WTC11 (cell line): ENCODE measurements at regions not wholly inside any gene's neighbourhood (a gene's known extent, or its start where the extent isn't known, plus 50 kb on each side); places are given as distances from the start of the nearest gene placed in this dataset.

ENCODE experiments used
- ATAC-seq: fragments of 200-7000 bp; cut with Tn5 transposase; 2 replicates; pipeline ENCODE4 v1.10.0; 2021; ENCODE audit warnings: mild to moderate bottlenecking, moderate library complexity
- CTCF ChIA-PET: fragments of 300-600 bp; sonication (Branson Sonifier 250); formaldehyde crosslinking; loops from one replicate; lab custom pipeline; 2021; ENCODE audit warnings: antibody characterized with exemption; lab: Charles Lee
- POLR2A ChIA-PET: fragments of 350-600 bp; sonication (Branson Sonifier 250); formaldehyde crosslinking; loops from one replicate; lab custom pipeline; 2021; ENCODE audit warnings: antibody characterized with exemption; lab: Charles Lee
- DNase-seq: peaks from one replicate; pipeline ENCODE4 v3.0.0; 2021; ENCODE audit warnings: low spot score
- H3K27ac Mint-ChIP-seq: 2 replicates; pipeline ENCODE4 v1.8.0; 2021; ENCODE audit warnings: mixed read lengths
- H3K27me3 Mint-ChIP-seq: 2 replicates; pipeline ENCODE4 v1.8.0; 2021; ENCODE audit warnings: low read depth, mild to moderate bottlenecking, moderate library complexity, mixed read lengths
- H3K36me3 Mint-ChIP-seq: 2 replicates; pipeline ENCODE4 v1.8.0; 2021; ENCODE audit warnings: mixed read lengths
- H3K4me1 Mint-ChIP-seq: 2 replicates; pipeline ENCODE4 v1.8.0; 2022; ENCODE audit warnings: mixed read lengths
- H3K4me3 Mint-ChIP-seq: 2 replicates; pipeline ENCODE4 v1.8.0; 2021; ENCODE audit warnings: mild to moderate bottlenecking, moderate library complexity, mixed read lengths
- H3K9me3 Mint-ChIP-seq: 2 replicates; pipeline ENCODE4 v1.8.0; 2021; ENCODE audit warnings: mixed read lengths
- ATF1 ChIP-seq: sonication (generic); formaldehyde crosslinking; IDR thresholded peaks from 2 replicates; pipeline ENCODE4 v1.8.1; 2023; ENCODE audit warnings: mild to moderate bottlenecking, moderate library complexity, missing genetic modification reagents
- CDX4 ChIP-seq: fragments of 250-450 bp; sonication (Bioruptor Pico); IDR thresholded peaks from 2 replicates; pipeline ENCODE4 v1.9.0; 2021; ENCODE audit warnings: moderate library complexity, mild to moderate bottlenecking, inconsistent platforms, borderline replicate concordance
- ETV6 ChIP-seq: sonication (generic); formaldehyde crosslinking; IDR thresholded peaks from 2 replicates; pipeline ENCODE4 v1.8.1; 2022; ENCODE audit warnings: mild to moderate bottlenecking, missing genetic modification reagents
- GABPB1 ChIP-seq: sonication (generic); formaldehyde crosslinking; IDR thresholded peaks from 2 replicates; pipeline ENCODE4 v1.8.1; 2023; ENCODE audit warnings: mild to moderate bottlenecking, missing genetic modification reagents
- GTF2I ChIP-seq: fragments of 250-450 bp; sonication (Bioruptor Pico); conservative IDR thresholded peaks from 2 replicates; pipeline ENCODE4 v1.4.0; 2021; ENCODE audit warnings: mild to moderate bottlenecking
- HMGA2 ChIP-seq: fragments of 250-450 bp; sonication (Bioruptor Pico); IDR thresholded peaks from 2 replicates; pipeline ENCODE4 v1.4.0; 2021; ENCODE audit warnings: mild to moderate bottlenecking, moderate library complexity
- JUN ChIP-seq: sonication (generic); formaldehyde crosslinking; IDR thresholded peaks from 2 replicates; pipeline ENCODE4 v1.8.0; 2023; ENCODE audit warnings: mild to moderate bottlenecking, missing genetic modification reagents
- NR1H2 ChIP-seq: sonication (generic); formaldehyde crosslinking; IDR thresholded peaks from 2 replicates; pipeline ENCODE4 v1.9.0; 2021; ENCODE audit warnings: mild to moderate bottlenecking, moderate library complexity, missing genetic modification reagents
- NR2C2 ChIP-seq: sonication (generic); formaldehyde crosslinking; IDR thresholded peaks from 2 replicates; pipeline ENCODE4 v1.8.0; 2022; ENCODE audit warnings: mild to moderate bottlenecking, missing genetic modification reagents
- SOX15 ChIP-seq: fragments of 250-450 bp; sonication (Bioruptor Pico); IDR thresholded peaks from 2 replicates; pipeline ENCODE4 v1.9.0; 2021; ENCODE audit warnings: mild to moderate bottlenecking
- ZBTB43 ChIP-seq: sonication (generic); formaldehyde crosslinking; IDR thresholded peaks from 2 replicates; pipeline ENCODE4 v1.8.1; 2023; ENCODE audit warnings: mild to moderate bottlenecking, missing genetic modification reagents
- ZNF219 ChIP-seq: sonication (generic); formaldehyde crosslinking; IDR thresholded peaks from 2 replicates; pipeline ENCODE4 v1.8.0; 2023; ENCODE audit warnings: missing genetic modification reagents, mild to moderate bottlenecking, borderline replicate concordance
- ZNF263 ChIP-seq: sonication (generic); formaldehyde crosslinking; IDR thresholded peaks from 2 replicates; pipeline ENCODE4 v1.8.1; 2022; ENCODE audit warnings: low read depth, mild to moderate bottlenecking, moderate library complexity, missing genetic modification reagents
- ZNF317 ChIP-seq: sonication (generic); formaldehyde crosslinking; IDR thresholded peaks from 2 replicates; pipeline ENCODE4 v1.8.1; 2023; ENCODE audit warnings: low read depth, mild to moderate bottlenecking, moderate library complexity, missing genetic modification reagents, borderline replicate concordance
- ZNF423 ChIP-seq: fragments of 250-450 bp; sonication (Bioruptor Pico); IDR thresholded peaks from 2 replicates; pipeline ENCODE4 v2.1.2; 2022; ENCODE audit warnings: mild to moderate bottlenecking, moderate library complexity
- ZNF425 ChIP-seq: fragments of 250-450 bp; sonication (Bioruptor Pico); conservative IDR thresholded peaks from 2 replicates; pipeline ENCODE4 v1.9.0; 2021; ENCODE audit warnings: mild to moderate bottlenecking
- TF ChIP-seq, protein P1 (sequence below): sonication (generic); formaldehyde crosslinking; IDR thresholded peaks from 2 replicates; pipeline ENCODE4 v1.8.1; 2022; ENCODE audit warnings: missing genetic modification reagents, borderline replicate concordance
- TF ChIP-seq, protein P2 (sequence below): sonication (generic); formaldehyde crosslinking; IDR thresholded peaks from 2 replicates; pipeline ENCODE4 v1.8.0; 2022; ENCODE audit warnings: missing genetic modification reagents
- TF ChIP-seq, protein P3 (sequence below): sonication (generic); formaldehyde crosslinking; IDR thresholded peaks from 2 replicates; pipeline ENCODE4 v1.8.0; 2023; ENCODE audit warnings: missing genetic modification reagents, mild to moderate bottlenecking, borderline replicate concordance

- ChIA-PET CTCF (interaction anchor here (1.1 to 1.6 kb wide), 2 partner anchors 11 to 19 kb away, joined by 3 read pairs; no protein-coding TSS in a partner anchor), POLR2A (interaction anchor here (0.5 kb wide), 1 partner anchor 148 kb away, joined by 3 read pairs; no protein-coding TSS in a partner anchor)
- DNase-seq (no peak), ATAC-seq (no peak)
- Mint-ChIP-seq H3K36me3 (no peaks in the 10 kb centered on the region), H3K27ac (no peak overlapping the region), H3K9me3 (peaks cover 3% of the 10 kb centered on the region), H3K4me1 (peaks cover 12% of the 10 kb centered on the region), H3K27me3 (no peaks in the 10 kb centered on the region; the same call in none of the 2 replicates), H3K4me3 (no peak overlapping the region)
- no peak for TF ChIP-seq ZNF425 (CRISPR knock-in tag)
- TF ChIP-seq ZNF219 (CRISPR knock-in tag), result no peak
- no peak for TF ChIP-seq NR1H2 (CRISPR knock-in tag)
- no peak for TF ChIP-seq ZNF263 (CRISPR knock-in tag)
- no peak for TF ChIP-seq ZNF317 (CRISPR knock-in tag)
- TF ChIP-seq NR2C2 (CRISPR knock-in tag), result no peak
- no peak for TF ChIP-seq HMGA2
- no peak for TF ChIP-seq ZBTB43 (CRISPR knock-in tag)
- TF ChIP-seq ETV6 (CRISPR knock-in tag), result no peak
- TF ChIP-seq, protein P1, sequence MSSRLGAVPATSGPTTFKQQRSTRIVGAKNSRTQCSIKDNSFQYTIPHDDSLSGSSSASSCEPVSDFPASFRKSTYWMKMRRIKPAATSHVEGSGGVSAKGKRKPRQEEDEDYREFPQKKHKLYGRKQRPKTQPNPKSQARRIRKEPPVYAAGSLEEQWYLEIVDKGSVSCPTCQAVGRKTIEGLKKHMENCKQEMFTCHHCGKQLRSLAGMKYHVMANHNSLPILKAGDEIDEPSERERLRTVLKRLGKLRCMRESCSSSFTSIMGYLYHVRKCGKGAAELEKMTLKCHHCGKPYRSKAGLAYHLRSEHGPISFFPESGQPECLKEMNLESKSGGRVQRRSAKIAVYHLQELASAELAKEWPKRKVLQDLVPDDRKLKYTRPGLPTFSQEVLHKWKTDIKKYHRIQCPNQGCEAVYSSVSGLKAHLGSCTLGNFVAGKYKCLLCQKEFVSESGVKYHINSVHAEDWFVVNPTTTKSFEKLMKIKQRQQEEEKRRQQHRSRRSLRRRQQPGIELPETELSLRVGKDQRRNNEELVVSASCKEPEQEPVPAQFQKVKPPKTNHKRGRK (CRISPR knock-in tag), result no peak
- TF ChIP-seq, protein P2, sequence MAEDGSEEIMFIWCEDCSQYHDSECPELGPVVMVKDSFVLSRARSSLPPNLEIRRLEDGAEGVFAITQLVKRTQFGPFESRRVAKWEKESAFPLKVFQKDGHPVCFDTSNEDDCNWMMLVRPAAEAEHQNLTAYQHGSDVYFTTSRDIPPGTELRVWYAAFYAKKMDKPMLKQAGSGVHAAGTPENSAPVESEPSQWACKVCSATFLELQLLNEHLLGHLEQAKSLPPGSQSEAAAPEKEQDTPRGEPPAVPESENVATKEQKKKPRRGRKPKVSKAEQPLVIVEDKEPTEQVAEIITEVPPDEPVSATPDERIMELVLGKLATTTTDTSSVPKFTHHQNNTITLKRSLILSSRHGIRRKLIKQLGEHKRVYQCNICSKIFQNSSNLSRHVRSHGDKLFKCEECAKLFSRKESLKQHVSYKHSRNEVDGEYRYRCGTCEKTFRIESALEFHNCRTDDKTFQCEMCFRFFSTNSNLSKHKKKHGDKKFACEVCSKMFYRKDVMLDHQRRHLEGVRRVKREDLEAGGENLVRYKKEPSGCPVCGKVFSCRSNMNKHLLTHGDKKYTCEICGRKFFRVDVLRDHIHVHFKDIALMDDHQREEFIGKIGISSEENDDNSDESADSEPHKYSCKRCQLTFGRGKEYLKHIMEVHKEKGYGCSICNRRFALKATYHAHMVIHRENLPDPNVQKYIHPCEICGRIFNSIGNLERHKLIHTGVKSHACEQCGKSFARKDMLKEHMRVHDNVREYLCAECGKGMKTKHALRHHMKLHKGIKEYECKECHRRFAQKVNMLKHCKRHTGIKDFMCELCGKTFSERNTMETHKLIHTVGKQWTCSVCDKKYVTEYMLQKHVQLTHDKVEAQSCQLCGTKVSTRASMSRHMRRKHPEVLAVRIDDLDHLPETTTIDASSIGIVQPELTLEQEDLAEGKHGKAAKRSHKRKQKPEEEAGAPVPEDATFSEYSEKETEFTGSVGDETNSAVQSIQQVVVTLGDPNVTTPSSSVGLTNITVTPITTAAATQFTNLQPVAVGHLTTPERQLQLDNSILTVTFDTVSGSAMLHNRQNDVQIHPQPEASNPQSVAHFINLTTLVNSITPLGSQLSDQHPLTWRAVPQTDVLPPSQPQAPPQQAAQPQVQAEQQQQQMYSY (CRISPR knock-in tag), result no peak
These were observed 94.1 kb downstream of the HSPH1 start for GRCh38 chr13:31067416-31068118.

GRCh38 chr13:31064636-31065035, 97.1 kb downstream of the HSPH1 start:
- Mint-ChIP-seq H3K27me3 (no peaks in the 10 kb centered on the region; the same call in 1 of the 2 replicates), H3K36me3 (no peaks in the 10 kb centered on the region), H3K4me1 (peaks cover 12% of the 10 kb centered on the region), H3K9me3 (peaks cover 8% of the 10 kb centered on the region), H3K4me3 (no peak overlapping the region), H3K27ac (no peak overlapping the region)
- CTCF ChIA-PET, result interaction anchor here (2.0 to 2.5 kb wide), 2 partner anchors 13 to 85 kb away, joined by 7 to 8 read pairs; no protein-coding TSS in a partner anchor
- POLR2A ChIA-PET, result interaction anchor here (1.6 kb wide), 1 partner anchor 8 kb away, joined by 3 read pairs; no protein-coding TSS in a partner anchor
- DNase-seq, result no peak
- no peak for ATAC-seq
- TF ChIP-seq, protein P3, sequence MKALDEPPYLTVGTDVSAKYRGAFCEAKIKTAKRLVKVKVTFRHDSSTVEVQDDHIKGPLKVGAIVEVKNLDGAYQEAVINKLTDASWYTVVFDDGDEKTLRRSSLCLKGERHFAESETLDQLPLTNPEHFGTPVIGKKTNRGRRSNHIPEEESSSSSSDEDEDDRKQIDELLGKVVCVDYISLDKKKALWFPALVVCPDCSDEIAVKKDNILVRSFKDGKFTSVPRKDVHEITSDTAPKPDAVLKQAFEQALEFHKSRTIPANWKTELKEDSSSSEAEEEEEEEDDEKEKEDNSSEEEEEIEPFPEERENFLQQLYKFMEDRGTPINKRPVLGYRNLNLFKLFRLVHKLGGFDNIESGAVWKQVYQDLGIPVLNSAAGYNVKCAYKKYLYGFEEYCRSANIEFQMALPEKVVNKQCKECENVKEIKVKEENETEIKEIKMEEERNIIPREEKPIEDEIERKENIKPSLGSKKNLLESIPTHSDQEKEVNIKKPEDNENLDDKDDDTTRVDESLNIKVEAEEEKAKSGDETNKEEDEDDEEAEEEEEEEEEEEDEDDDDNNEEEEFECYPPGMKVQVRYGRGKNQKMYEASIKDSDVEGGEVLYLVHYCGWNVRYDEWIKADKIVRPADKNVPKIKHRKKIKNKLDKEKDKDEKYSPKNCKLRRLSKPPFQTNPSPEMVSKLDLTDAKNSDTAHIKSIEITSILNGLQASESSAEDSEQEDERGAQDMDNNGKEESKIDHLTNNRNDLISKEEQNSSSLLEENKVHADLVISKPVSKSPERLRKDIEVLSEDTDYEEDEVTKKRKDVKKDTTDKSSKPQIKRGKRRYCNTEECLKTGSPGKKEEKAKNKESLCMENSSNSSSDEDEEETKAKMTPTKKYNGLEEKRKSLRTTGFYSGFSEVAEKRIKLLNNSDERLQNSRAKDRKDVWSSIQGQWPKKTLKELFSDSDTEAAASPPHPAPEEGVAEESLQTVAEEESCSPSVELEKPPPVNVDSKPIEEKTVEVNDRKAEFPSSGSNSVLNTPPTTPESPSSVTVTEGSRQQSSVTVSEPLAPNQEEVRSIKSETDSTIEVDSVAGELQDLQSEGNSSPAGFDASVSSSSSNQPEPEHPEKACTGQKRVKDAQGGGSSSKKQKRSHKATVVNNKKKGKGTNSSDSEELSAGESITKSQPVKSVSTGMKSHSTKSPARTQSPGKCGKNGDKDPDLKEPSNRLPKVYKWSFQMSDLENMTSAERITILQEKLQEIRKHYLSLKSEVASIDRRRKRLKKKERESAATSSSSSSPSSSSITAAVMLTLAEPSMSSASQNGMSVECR, result no peak
- no peak for TF ChIP-seq CDX4 (CRISPR knock-in tag)
- no peak for TF ChIP-seq GTF2I
- TF ChIP-seq GABPB1, result no peak
- no peak for TF ChIP-seq ZNF423
- TF ChIP-seq ATF1 (CRISPR knock-in tag), result no peak
- TF ChIP-seq JUN (CRISPR knock-in tag), result no peak
- no peak for TF ChIP-seq SOX15 (CRISPR knock-in tag)
